ENCODE measurements at regions not wholly inside any gene's neighbourhood (a gene's known extent, or its start where the extent isn't known, plus 50 kb on each side); places are given as distances from the start of the nearest gene placed in this dataset.

GRCh38 chr9:108156270-108156998, 666.9 kb upstream of the KLF4 start:
- H3K79me2 ChIP-seq (ENCODE audit: control insufficient read depth, insufficient read depth, low read length): no peaks in the 10 kb centered on the region
- H3K27ac ChIP-seq (ENCODE audit: insufficient read depth, low read depth, low read length): no peak overlapping the region
- peaks cover 2% of the 10 kb centered on the region for H3K4me1 ChIP-seq (ENCODE audit: control insufficient read depth, extremely low read depth, insufficient read depth, low read length)
- peak overlapping the region; percentile 40 for H2AFZ ChIP-seq (ENCODE audit: low read depth, low read length)
- no peak overlapping the region for H3K4me3 ChIP-seq (replicated peaks in 1 of 3; ENCODE audit: insufficient read depth in 1 of 3, low read depth in 1 of 3, low read length in 3 of 3)
- dilution Hi-C loops (cut with MboI; ENCODE audit: extremely low pct_ligation_motif_present, low sequenced_read_pairs) (no loop called here), intact Hi-C loops (cut with micrococcal nuclease) (no loop called here)
- DNase-seq (ENCODE audit: low read depth, low spot score) (no peak), FAIRE-seq (no peak)
- ChIA-PET CTCF (no interaction called here), POLR2A (no interaction called here)
- TF ChIP-seq CTCF (IDR thresholded peaks at IDR 0.05; ENCODE audit: extremely low read depth in 1 of 2, insufficient read depth in 1 of 2, low read depth in 1 of 2, low read length in 2 of 2) (no peak), POLR2AphosphoS5 (IDR thresholded peaks at IDR 0.05; ENCODE audit: insufficient read depth, low read depth, low read length) (no peak), FOS (IDR thresholded peaks at IDR 0.05; ENCODE audit: borderline replicate concordance, insufficient read depth, low read length) (no peak), JUN (IDR thresholded peaks at IDR 0.05; ENCODE audit: borderline replicate concordance, insufficient read depth, insufficient read length, low read depth) (no peak)
- no peaks in the 10 kb centered on the region for H4K20me1 ChIP-seq (replicated peaks; ENCODE audit: control insufficient read depth, extremely low read depth, insufficient read depth, low read length)
- H3K27me3 ChIP-seq (ENCODE audit: control insufficient read depth in 2 of 2, insufficient read depth in 2 of 2, low read length in 2 of 2): no peaks in the 10 kb centered on the region
- no peaks in the 10 kb centered on the region for H3K9me1 ChIP-seq (replicated peaks; ENCODE audit: control insufficient read depth, extremely low read depth, insufficient read depth, low read length)
- no peak overlapping the region for H3K9ac ChIP-seq (replicated peaks; ENCODE audit: extremely low read depth, insufficient read depth, low read length)
- H3K36me3 ChIP-seq (ENCODE audit: control insufficient read depth in 2 of 2, extremely low read depth in 1 of 2, insufficient read depth in 2 of 2, low read length in 2 of 2): no peaks in the 10 kb centered on the region
- H3K9me3 ChIP-seq (replicated peaks; ENCODE audit: control insufficient read depth, insufficient read depth, low read length): no peaks in the 10 kb centered on the region
- H3K4me2 ChIP-seq (ENCODE audit: insufficient read depth, low read length): no peak overlapping the region
- no TSS peak for BruUV-seq (replicated peaks)

GRCh38 chr9:108153416-108153815, 663.8 kb upstream of the KLF4 start:
- no peak overlapping the region for H2AFZ ChIP-seq (ENCODE audit: low read depth, low read length)
- DNase-seq (ENCODE audit: low read depth, low spot score): no peak
- peaks cover 28% of the 10 kb centered on the region for H3K4me1 ChIP-seq (ENCODE audit: control insufficient read depth, extremely low read depth, insufficient read depth, low read length)
- no peak overlapping the region for H3K9ac ChIP-seq (replicated peaks; ENCODE audit: extremely low read depth, insufficient read depth, low read length)
- TF ChIP-seq FOS (IDR thresholded peaks at IDR 0.05; ENCODE audit: borderline replicate concordance, insufficient read depth, low read length): no peak
- TF ChIP-seq CTCF (IDR thresholded peaks at IDR 0.05; ENCODE audit: extremely low read depth in 1 of 2, insufficient read depth in 1 of 2, low read depth in 1 of 2, low read length in 2 of 2): no peak
- no peak for TF ChIP-seq MYC (IDR thresholded peaks at IDR 0.05; ENCODE audit: low read depth, low read length)
- TF ChIP-seq EZH2 (IDR thresholded peaks at IDR 0.05; ENCODE audit: borderline replicate concordance, low read depth, low read length, severe bottlenecking): no peak
- TF ChIP-seq POLR2A (IDR thresholded peaks at IDR 0.05; ENCODE audit: low read depth, low read length): no peak
- TF ChIP-seq MAX (IDR thresholded peaks at IDR 0.05; ENCODE audit: insufficient read depth, insufficient read length): no peak
- TF ChIP-seq JUN (IDR thresholded peaks at IDR 0.05; ENCODE audit: borderline replicate concordance, insufficient read depth, insufficient read length, low read depth): no peak
- H3K79me2 ChIP-seq (ENCODE audit: control insufficient read depth, insufficient read depth, low read length): no peaks in the 10 kb centered on the region
- ChIA-PET POLR2A (no interaction called here), CTCF (interaction anchor here (1.0 kb wide), 1 partner anchor 119 kb away, joined by 4 read pairs; no protein-coding TSS in a partner anchor)
- H3K36me3 ChIP-seq (ENCODE audit: control insufficient read depth in 2 of 2, extremely low read depth in 1 of 2, insufficient read depth in 2 of 2, low read length in 2 of 2): no peaks in the 10 kb centered on the region
- no peak overlapping the region for H3K27ac ChIP-seq (ENCODE audit: insufficient read depth, low read depth, low read length)
- dilution Hi-C loops (cut with MboI; ENCODE audit: extremely low pct_ligation_motif_present, low sequenced_read_pairs) (no loop called here), intact Hi-C loops (cut with micrococcal nuclease) (no loop called here)
- no peaks in the 10 kb centered on the region for H3K9me3 ChIP-seq (replicated peaks; ENCODE audit: control insufficient read depth, insufficient read depth, low read length)
- no peak overlapping the region for H3K4me2 ChIP-seq (ENCODE audit: insufficient read depth, low read length)
- H3K27me3 ChIP-seq (ENCODE audit: control insufficient read depth in 2 of 2, insufficient read depth in 2 of 2, low read length in 2 of 2): no peaks in the 10 kb centered on the region
- no peak for FAIRE-seq
- no TSS peak for BruUV-seq (replicated peaks)
- H3K9me1 ChIP-seq (replicated peaks; ENCODE audit: control insufficient read depth, extremely low read depth, insufficient read depth, low read length): no peaks in the 10 kb centered on the region
- H3K4me3 ChIP-seq (replicated peaks in 1 of 3; ENCODE audit: insufficient read depth in 1 of 3, low read depth in 1 of 3, low read length in 3 of 3): no peak overlapping the region
- H4K20me1 ChIP-seq (replicated peaks; ENCODE audit: control insufficient read depth, extremely low read depth, insufficient read depth, low read length): no peaks in the 10 kb centered on the region

All from endothelial cell of umbilical vein (primary cell).